ENCODE measurements at regions not wholly inside any gene's neighbourhood (a gene's known extent, or its start where the extent isn't known, plus 50 kb on each side); places are given as distances from the start of the nearest gene placed in this dataset.

- no peak overlapping the region for H4K8ac ChIP-seq (replicated peaks; ENCODE audit: insufficient read length, low read depth, low read length)
Observed at GRCh38 chr5:56693220-56693579, 122.1 kb upstream of the MAP3K1 start.

More at GRCh38 chr5:56693220-56693579, 122.1 kb upstream of the MAP3K1 start:
- Histone ChIP-seq H4K91ac (ENCODE audit: insufficient read length, low read depth, low read length) (no peak overlapping the region), H3K4ac (ENCODE audit: low read depth, low read length) (no peak overlapping the region), H3K9me3 (ENCODE audit: control insufficient read depth, low read depth, low read length) (no peaks in the 10 kb centered on the region), H3K4me1 (ENCODE audit: insufficient read depth, low read length) (no peaks in the 10 kb centered on the region), H3K27me3 (ENCODE audit: insufficient read depth, low read length) (no peaks in the 10 kb centered on the region), H3K79me2 (ENCODE audit: insufficient read depth, low read length) (no peaks in the 10 kb centered on the region), H2BK5ac (ENCODE audit: insufficient read length, low read length) (no peak overlapping the region), H3K23me2 (ENCODE audit: insufficient read length, low read depth, low read length, poor library complexity, severe bottlenecking) (no peaks in the 10 kb centered on the region), H2AFZ (ENCODE audit: low read length) (no peak overlapping the region), H3K23ac (ENCODE audit: insufficient read length, low read depth, low read length) (no peak overlapping the region), H3K79me1 (ENCODE audit: insufficient read depth, low read depth, low read length, poor library complexity, severe bottlenecking) (no peaks in the 10 kb centered on the region), H3T11ph (ENCODE audit: low read length) (no peak overlapping the region), H2BK12ac (ENCODE audit: insufficient read length, low read depth, low read length) (no peak overlapping the region), H2BK20ac (ENCODE audit: low read depth, low read length, poor library complexity, severe bottlenecking) (no peak overlapping the region), H3K27ac (ENCODE audit: insufficient read length, low read depth, low read length) (no peak overlapping the region), H3K14ac (ENCODE audit: insufficient read depth, low read length) (no peak overlapping the region), H2BK15ac (ENCODE audit: low read depth, low read length) (no peak overlapping the region), H3K18ac (ENCODE audit: insufficient read length, low read depth, low read length) (no peak overlapping the region), H2BK120ac (ENCODE audit: low read depth, low read length, poor library complexity, severe bottlenecking) (no peak overlapping the region), H2AK5ac (ENCODE audit: insufficient read length, low read length) (no peak overlapping the region), H4K5ac (ENCODE audit: insufficient read length, low read depth, low read length) (no peak overlapping the region), H3K9ac (ENCODE audit: extremely low read depth, insufficient read length, low read length) (no peak overlapping the region), H4K20me1 (ENCODE audit: control insufficient read depth, insufficient read depth, insufficient read length) (no peaks in the 10 kb centered on the region), H3K4me2 (ENCODE audit: insufficient read depth, insufficient read length, low read length) (no peak overlapping the region), H3K56ac (ENCODE audit: insufficient read length, low read depth, low read length) (no peak overlapping the region)
- H3K4me3 Mint-ChIP-seq = no peak overlapping the region
- no peaks in the 10 kb centered on the region for H3K27me3 Mint-ChIP-seq (ENCODE audit: low read depth)
- TF ChIP-seq CTCF (conservative IDR thresholded peaks at IDR 0.05) = no peak
- H3K27ac Mint-ChIP-seq = no peak overlapping the region
- peaks cover 11 to 16% of the 10 kb centered on the region in 2 experiments; a peak in 3 of 4 replicates for H3K4me1 Mint-ChIP-seq
- no peaks in the 10 kb centered on the region for H3K9me3 Mint-ChIP-seq
- no CpG with 5 or more reads among the region's 5 CpGs for WGBS (ENCODE audit: extremely low coverage, insufficient read length, low lambda C conversion rate)
- DNase-seq = no peak
- no peaks in the 10 kb centered on the region for H3K36me3 Mint-ChIP-seq (ENCODE audit: insufficient read depth in 1 of 3, low read depth in 3 of 3)

All from H9 (cell line).